Fibroblast of skin of abdomen (primary cell): ENCODE measurements at regions not wholly inside any gene's neighbourhood (a gene's known extent, or its start where the extent isn't known, plus 50 kb on each side); places are given as distances from the start of the nearest gene placed in this dataset.
"Not testable (repeated sequence)": the region's sequence is repeated elsewhere in the genome, so short reads cannot be mapped to it uniquely, and the experiment has no call there.

Source experiments
- DNase-seq: peaks from one replicate; pipeline ENCODE4 v3.0.0-alpha.2; 2013

DNA sequence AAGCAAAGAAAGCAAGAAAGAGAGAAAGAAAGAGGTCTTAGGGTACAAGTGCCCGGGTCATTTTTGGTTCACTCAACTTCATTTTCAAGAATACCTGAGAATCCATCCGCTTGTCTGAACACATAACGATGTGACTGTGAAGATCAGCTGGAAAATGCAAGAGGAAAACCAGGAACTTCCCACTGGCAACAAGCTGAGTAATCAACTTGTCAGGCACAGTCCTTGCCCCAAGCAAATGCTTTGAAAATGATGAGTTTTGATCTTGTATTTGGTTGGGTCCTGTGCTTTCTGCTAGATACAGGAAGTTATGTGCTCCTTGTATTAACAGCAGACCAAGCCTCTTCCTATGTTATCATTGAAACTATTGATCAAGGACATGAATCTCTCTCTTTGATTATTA lies 239.1 kb downstream of the ASMT start:
- no peak for DNase-seq

DNA sequence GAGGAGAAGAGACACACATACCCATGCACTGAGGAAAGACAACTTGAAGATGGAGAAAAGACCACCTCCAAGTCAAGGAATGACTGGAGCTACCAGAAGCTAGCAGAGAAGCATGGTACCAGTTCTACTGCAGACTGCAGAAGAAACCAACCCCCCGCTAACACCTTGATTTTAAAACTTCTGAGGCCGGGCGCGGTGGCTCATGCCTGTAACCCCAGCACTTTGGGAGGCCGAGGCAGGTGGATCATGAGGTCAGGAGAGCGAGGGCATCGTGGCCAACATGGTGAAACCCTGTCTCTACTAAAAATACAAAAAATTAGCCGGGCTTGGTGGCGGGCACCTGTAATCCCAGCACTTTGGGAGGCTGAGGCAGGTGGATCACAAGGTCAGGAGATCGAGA lies 240.0 kb downstream of the ASMT start:
- DNase-seq: not testable (repeated sequence)

DNA sequence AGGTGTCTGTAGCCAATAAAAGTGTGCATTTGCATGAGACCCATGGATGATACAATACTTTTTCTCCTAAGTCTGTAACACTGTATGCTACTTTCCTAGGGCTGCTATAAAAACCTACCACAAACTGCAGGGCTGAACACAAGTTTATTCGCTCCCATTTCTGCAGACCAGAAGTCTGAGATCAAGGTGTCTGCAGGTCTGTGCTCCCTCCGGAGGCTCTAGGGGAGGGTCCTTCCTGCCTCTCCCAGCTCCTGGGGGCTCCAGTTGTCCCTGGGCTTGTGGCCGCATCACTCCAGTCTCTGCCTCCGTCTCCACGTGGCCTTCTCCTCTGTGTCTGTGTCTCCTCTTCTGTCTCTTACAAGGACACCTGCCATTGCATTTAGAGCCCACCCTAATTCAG lies 244.4 kb downstream of the ASMT start:
- not testable (repeated sequence) for DNase-seq

GRCh38 chrX:1860936-1861594 lies 246.2 kb downstream of the ASMT start:
- no peak for DNase-seq

DNA sequence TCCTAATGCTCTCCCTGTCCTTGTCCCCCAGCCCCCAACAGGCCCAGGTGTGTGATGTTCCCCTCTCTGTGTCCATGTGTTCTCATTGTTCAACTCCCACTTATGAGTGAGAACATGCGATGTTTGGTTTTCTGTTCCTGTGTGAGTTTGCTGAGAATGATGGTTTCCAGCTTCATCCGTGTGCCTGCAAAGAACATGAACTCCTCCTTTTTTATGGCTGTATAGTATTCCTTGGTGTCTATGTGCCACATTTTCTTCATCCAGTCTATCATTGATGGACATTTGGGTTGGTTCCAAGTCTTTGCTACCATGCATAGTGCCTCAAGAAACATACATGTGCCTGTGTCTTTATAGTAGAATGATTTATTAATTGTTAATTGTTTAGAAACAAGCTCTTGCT lies 249.1 kb downstream of the ASMT start:
- DNase-seq: not testable (repeated sequence)

DNA sequence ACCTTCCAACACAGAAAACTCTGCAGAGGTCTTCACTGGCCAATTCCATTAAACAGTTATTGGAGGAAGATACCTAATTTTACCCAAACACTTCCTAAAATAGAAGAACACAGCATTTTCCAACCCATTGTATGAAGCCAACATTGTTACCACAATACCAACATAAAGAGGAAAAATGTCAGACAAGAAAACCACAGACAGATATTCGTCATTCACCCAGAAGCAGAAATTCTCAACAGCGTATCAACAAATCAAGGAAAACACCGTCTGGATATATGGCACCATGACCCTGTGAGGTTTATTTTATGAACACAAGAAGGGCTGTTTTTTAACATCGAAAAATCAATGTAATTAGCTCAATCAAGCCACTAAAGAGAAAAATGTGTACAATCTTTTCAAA lies 255.6 kb downstream of the ASMT start:
- peak; percentile 41 for DNase-seq

GRCh38 chrX:1871887-1872286 lies 257.0 kb downstream of the ASMT start:
- DNase-seq: no peak

DNA sequence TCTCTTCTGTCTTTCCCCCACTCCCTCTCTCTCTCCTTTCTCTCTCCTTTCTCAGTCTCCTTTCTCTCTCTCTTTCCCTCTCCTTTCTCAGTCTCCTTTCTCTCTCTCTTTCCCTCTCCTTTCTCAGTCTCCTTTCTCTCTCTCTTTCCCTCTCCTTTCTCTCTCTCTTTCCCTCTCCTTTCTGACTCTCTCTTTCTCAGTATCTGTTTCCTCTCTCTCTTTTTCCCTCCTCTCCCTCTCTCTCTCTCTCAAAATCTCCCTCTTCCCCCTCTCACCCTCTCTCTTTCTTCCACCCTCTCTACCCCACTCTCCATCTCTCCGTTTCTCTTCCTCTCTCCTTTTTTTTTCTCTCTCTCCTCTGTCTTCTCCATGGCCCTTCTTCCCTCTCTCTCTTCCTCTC lies 258.8 kb downstream of the ASMT start:
- no peak for DNase-seq

DNA sequence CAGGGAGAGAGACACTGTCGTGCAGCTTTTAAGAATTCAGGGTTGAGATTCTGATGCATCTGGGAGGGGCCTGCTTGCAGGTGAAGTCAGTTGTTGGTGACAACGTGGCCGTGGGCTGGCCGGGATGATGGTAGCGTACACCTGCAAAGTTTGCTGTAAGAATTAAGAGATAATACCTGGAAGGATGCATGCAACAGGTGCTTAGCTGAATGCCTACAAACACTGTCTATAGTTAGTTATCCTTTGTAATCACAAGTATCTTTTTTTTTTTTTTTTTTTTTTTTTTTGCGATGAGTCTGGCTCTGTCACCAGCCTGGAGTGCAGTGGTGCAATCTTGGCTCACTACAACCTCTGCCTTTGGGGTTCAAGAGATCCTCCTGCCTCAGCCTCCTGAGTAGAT lies 259.6 kb downstream of the ASMT start:
- DNase-seq: no peak

DNA sequence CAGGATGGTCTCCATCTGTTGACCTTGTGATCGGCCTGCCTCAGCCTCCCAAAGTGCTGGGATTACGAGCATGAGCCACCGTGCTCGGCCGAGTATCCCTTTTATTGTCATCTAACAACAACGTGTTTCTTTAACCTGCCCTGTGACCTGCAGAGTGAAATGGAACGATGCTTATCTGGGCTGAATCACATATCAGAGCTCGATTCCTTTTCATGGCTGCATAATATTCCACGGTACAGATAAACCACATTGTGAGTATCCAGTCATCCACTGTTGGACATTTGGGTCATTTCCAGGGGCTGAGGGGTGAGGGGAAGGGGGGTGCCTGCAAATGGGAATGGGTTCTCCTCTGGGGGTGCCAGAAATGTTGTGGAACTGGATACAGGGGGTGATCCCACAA lies 260.0 kb downstream of the ASMT start:
- no peak for DNase-seq

DNA sequence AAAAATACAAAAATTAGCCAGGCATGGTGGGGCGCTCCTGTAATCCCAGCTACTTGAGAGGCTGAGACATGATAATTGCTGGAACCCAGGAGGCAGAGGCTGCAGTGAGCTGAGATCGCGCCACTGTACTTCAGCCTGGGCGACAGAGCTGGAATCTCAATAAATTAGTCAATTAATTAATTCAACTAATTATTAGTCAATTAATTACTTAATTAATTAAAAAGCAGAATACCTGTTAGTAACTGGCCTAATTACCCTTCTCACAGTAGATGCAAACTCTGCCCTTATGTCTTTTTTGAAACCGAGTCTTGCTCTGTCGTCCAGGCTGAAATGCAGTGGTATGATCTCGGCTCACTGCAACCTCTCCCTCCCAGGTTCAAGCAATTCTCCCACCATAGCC lies 261.2 kb downstream of the ASMT start:
- no peak for DNase-seq

DNA sequence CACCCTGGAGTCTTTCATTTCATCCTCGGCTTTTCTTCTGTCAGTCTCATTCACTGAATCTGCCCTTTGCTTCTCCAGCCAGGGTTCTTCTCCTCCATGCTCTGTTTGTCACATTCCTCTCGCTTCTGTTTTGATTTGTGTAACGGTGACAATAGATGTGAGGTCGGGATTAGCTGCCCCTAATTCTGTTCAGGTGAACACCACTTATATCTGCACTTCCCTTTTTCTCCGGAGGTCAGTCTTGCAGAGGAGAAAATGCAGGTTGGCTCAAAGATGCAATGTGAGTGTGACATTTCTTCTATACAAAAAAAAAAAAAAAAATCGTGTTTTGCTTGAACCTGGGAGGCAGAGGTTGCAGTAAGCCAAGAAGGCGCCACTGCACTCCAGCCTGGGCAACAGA lies 262.9 kb downstream of the ASMT start:
- no peak for DNase-seq

- DNase-seq: not testable (repeated sequence)
Measured at GRCh38 chrX:1880884-1881817, 266.3 kb downstream of the ASMT start.

DNA sequence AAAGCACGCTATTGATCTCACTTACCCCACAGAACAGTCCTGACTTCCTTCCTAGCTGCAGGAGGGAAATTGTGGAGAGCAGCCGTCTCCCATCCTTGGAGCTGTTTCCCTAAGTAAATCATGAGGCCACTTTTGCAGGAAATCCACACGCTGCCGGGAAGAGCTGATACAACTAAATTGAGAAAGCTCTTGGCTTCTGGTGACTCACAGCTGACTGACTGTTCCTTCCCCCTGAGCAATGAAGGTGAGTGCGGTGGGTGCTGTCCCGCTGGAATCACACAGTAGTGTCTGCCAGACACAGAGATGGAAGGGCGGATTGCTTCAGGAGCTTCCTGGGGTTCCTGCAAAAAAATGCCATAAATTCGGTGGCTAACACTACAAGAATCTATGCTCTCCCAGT lies 268.9 kb downstream of the ASMT start:
- peak; percentile 73 for DNase-seq

DNA sequence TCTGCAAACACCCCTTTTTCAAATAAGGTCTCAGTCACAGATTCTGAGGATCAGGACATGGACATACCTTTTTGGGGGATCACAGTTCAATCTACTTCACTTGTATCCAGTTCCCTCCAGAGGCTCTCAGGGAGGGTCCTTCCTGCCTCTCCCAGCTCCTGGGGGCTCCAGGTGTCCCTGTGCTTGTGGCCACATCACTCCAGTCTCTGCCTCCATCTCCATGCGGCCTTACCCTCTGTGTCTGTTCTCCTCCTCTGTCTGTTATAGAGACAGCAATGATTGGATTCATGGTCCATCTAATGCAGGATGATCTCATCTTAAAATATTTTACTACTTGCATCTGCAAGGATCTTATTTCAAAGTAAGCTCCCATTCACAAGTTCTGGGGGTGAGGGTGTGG lies 269.6 kb downstream of the ASMT start:
- DNase-seq: no peak

DNA sequence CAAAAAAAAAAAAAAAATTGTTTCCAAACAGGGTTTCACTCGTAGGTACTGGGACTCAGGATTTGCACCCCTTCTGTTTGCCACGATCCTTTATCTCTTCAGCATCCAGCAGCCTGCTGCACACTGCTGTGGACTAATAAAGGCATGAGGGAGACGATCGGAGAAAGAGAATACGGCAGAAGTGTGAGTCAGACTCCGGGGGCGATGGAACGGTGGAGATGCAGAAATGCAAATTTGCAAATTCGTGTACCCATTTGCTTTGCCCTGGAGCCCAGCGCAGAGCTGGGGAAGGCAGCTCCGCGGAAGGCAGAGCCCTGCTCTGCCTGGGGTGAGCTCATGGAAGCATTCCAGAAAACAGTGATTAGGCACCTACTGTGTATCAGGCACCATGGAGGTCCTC lies 270.3 kb downstream of the ASMT start:
- no peak for DNase-seq

- DNase-seq: not testable (repeated sequence)
Measured at GRCh38 chrX:1888305-1888704, 273.4 kb downstream of the ASMT start.

DNA sequence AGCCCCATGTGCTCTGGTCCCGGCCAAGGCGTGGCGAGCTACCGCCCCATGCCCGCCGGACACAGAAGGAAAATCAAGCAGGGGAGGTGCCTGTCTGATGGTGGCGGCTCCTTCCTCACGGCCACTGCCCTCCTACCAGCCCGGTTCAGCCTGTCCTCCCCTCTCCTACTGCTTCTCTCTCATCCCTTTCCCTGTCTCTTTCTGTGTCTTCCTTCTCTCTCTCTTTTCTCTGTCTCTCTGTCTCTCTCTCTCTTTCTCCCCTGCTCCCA lies 279.1 kb downstream of the ASMT start:
- no peak for DNase-seq

GRCh38 chrX:1894740-1895139 lies 279.9 kb downstream of the ASMT start:
- DNase-seq: no peak

- no peak for DNase-seq
Measured at GRCh38 chrX:1895583-1895982, 280.7 kb downstream of the ASMT start.

DNA sequence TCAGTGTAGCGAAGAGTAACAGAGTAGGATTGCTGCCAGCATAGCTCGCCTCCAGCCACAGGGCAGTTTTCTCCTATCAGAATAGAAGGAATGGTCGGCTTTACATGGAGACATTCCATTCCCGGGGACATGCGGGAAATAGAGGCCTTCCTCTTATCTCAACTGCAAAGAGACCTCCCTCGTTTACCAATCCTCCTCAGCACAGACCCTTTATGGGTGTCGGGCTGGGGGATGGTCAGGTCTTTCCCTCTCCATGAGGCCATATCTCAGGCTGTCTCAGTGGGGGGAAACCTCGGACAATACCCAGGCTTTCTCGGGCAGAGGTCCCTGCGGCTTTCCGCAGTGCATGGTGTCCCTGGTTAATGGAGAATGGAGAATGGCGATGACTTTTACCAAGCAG lies 285.0 kb downstream of the ASMT start:
- DNase-seq: no peak

DNA sequence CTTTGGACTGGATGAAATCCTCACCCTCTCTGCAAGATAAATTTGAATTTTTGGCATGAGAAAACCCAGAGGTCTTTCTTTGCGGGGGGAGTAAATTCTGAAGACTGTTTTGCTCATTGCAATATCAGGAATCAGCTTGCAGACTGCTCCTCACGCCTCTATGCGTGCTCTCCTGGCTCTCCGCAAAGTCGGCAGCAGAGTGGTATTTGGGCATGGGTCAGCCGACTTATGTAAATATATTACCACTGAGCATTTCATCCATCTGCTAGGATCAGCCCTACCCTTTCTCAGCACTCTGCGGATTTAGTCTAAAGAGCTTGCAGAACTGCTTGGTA lies 288.0 kb downstream of the ASMT start:
- no peak for DNase-seq

DNA sequence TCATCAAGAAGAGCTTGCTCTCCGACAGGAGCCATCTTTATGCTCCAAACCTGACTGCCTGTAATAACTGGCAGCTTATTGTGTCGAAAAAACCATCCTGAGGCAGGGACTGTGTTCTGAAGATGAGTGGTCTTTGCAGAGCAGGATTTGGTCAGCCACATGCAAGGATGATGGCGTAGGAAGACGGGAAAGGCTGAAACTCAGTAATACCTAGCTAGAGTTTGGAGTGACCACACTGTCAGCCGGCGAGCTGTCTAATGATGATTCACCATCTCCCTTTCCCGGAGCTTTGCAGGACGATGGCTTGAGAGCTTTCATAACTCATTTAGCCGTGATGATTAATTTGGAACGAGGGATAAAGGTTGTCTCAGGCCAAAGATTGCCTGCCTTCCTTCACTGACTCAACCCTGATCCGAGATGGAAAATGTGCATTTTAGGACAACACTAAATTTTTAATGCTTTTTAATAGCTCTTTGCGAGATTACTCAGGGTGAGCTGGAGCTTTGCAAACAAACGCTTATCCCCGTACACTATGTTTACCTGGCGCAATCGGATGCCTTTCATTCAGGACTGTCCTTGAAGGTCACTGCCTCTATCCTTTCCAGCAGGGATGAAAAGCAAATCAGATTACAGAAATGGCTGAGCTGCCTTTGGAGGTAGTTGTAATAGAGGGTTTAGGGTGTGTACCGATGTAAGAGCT lies 288.5 kb downstream of the ASMT start:
- peak; percentile 72 for DNase-seq

- no peak for DNase-seq
Measured at GRCh38 chrX:1904663-1905218, 289.9 kb downstream of the ASMT start.
